Panc1 (cell line): ENCODE measurements at regions not wholly inside any gene's neighbourhood (a gene's known extent, or its start where the extent isn't known, plus 50 kb on each side); places are given as distances from the start of the nearest gene placed in this dataset.

ENCODE experiments used
- POLR2AphosphoS5 ChIP-seq: IDR thresholded peaks from 2 replicates; pipeline ENCODE4 v1.6.1; 2012; ENCODE audit warnings: mild to moderate bottlenecking, low read depth, low read length, moderate library complexity
- SIN3A ChIP-seq: IDR thresholded peaks from 2 replicates; pipeline ENCODE4 v1.6.1; 2012; ENCODE audit warnings: low read depth, mild to moderate bottlenecking, low read length, moderate library complexity, borderline replicate concordance; ENCODE audit not compliant: insufficient read depth
- TF ChIP-seq, protein P1 (sequence below): fragments of 450-650 bp; IDR thresholded peaks from 2 replicates; pipeline ENCODE4 v1.5.1; 2017; ENCODE audit warnings: mild to moderate bottlenecking
- TF ChIP-seq, protein P2 (sequence below), 2 experiments: IDR thresholded peaks; 2 replicates each; pipeline ENCODE4 v1.6.1; 2011 to 2012; ENCODE audit warnings: low read depth in 2 of 2, control low read depth in 1 of 2, low read length in 1 of 2, mild to moderate bottlenecking in 1 of 2, moderate library complexity in 1 of 2; ENCODE audit not compliant: insufficient read depth in 1 of 2

DNA sequence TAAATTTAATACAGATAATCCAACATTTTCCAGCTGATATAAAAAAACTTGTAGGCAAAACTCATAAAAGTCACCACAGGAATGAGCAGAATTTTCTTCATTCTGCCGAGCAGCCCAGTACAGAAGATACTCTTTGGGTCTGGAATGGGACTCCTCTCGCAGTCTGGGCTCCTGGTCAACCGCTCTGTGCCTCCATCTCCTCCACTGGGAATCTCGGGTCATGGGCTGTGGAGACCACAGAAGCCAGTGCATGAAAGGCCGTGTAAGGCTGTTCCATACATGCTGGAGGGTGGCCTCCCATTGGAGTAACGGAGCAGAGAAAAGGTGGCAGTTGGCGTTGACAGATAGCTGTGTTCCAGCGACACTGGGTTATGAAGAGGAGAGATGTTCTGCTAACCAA, 616.4 kb upstream of the MGMT start:
- TF ChIP-seq, protein P1, sequence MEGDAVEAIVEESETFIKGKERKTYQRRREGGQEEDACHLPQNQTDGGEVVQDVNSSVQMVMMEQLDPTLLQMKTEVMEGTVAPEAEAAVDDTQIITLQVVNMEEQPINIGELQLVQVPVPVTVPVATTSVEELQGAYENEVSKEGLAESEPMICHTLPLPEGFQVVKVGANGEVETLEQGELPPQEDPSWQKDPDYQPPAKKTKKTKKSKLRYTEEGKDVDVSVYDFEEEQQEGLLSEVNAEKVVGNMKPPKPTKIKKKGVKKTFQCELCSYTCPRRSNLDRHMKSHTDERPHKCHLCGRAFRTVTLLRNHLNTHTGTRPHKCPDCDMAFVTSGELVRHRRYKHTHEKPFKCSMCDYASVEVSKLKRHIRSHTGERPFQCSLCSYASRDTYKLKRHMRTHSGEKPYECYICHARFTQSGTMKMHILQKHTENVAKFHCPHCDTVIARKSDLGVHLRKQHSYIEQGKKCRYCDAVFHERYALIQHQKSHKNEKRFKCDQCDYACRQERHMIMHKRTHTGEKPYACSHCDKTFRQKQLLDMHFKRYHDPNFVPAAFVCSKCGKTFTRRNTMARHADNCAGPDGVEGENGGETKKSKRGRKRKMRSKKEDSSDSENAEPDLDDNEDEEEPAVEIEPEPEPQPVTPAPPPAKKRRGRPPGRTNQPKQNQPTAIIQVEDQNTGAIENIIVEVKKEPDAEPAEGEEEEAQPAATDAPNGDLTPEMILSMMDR, result no peak
- TF ChIP-seq POLR2AphosphoS5, result no peak
- no peak for TF ChIP-seq SIN3A
- TF ChIP-seq, protein P2, sequence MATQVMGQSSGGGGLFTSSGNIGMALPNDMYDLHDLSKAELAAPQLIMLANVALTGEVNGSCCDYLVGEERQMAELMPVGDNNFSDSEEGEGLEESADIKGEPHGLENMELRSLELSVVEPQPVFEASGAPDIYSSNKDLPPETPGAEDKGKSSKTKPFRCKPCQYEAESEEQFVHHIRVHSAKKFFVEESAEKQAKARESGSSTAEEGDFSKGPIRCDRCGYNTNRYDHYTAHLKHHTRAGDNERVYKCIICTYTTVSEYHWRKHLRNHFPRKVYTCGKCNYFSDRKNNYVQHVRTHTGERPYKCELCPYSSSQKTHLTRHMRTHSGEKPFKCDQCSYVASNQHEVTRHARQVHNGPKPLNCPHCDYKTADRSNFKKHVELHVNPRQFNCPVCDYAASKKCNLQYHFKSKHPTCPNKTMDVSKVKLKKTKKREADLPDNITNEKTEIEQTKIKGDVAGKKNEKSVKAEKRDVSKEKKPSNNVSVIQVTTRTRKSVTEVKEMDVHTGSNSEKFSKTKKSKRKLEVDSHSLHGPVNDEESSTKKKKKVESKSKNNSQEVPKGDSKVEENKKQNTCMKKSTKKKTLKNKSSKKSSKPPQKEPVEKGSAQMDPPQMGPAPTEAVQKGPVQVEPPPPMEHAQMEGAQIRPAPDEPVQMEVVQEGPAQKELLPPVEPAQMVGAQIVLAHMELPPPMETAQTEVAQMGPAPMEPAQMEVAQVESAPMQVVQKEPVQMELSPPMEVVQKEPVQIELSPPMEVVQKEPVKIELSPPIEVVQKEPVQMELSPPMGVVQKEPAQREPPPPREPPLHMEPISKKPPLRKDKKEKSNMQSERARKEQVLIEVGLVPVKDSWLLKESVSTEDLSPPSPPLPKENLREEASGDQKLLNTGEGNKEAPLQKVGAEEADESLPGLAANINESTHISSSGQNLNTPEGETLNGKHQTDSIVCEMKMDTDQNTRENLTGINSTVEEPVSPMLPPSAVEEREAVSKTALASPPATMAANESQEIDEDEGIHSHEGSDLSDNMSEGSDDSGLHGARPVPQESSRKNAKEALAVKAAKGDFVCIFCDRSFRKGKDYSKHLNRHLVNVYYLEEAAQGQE (IDR thresholded peaks at IDR 0.05; ENCODE audit: insufficient read depth in 1 of 2, low read depth in 2 of 2, low read length in 1 of 2), result no peak
